Body of pancreas (tissue), 4 donors: ENCODE measurements at regions not wholly inside any gene's neighbourhood (a gene's known extent, or its start where the extent isn't known, plus 50 kb on each side); places are given as distances from the start of the nearest gene placed in this dataset.

Experiments used
- ATAC-seq: fragments of 150-250 bp; one replicate; pipeline ENCODE4 v1.9.1; 2016
- DNase-seq, 4 donors: peaks; one replicate each; pipeline ENCODE4 v3.0.0-alpha.2; 2019
- H3K27ac ChIP-seq, 4 donors: fragments of 200-600 bp; sonication (generic); 1 replicate in 3 of 4; 2 replicates in 1 of 4; pipeline versions ENCODE4 v1.5.1 to v1.6.1; 2016 to 2019; ENCODE audit warnings: mild to moderate bottlenecking in 1 of 4, mixed read lengths in 1 of 4, moderate library complexity in 1 of 4
- H3K27me3 ChIP-seq, 2 donors: fragments of 200-600 bp; sonication (generic); one replicate each; pipeline ENCODE4 v1.6.0; 2016; ENCODE audit warnings: mild to moderate bottlenecking in 1 of 2
- H3K36me3 ChIP-seq, 2 donors: fragments of 200-600 bp; sonication (generic); replicated peaks in 1 of 2; 2 replicates each; pipeline ENCODE4 v1.5.1; 2016; ENCODE audit warnings: low read depth in 2 of 2; ENCODE audit not compliant: insufficient read depth in 1 of 2
- H3K4me1 ChIP-seq: fragments of 200-600 bp; sonication (generic); one replicate; pipeline ENCODE4 v1.6.0; 2016
- H3K4me3 ChIP-seq, 2 donors: fragments of 200-600 bp; sonication (generic); 1 replicate in 1 of 2; 2 replicates in 1 of 2; pipeline ENCODE4 v1.5.1; 2016 to 2019
- H3K9me3 ChIP-seq, 3 donors: fragments of 200-600 bp; sonication (generic); 1 replicate in 2 of 3; 2 replicates in 1 of 3; pipeline ENCODE4 v1.5.1; 2016
- POLR2A ChIP-seq, 3 donors: fragments of 450-650 bp; IDR thresholded peaks; one replicate each; pipeline ENCODE4 v1.6.1; 2016; ENCODE audit warnings: antibody characterized with exemption in 3 of 3, mild to moderate bottlenecking in 2 of 3
- WGBS, 2 donors: methylation state at CpG; one replicate each; pipeline ENCODE4 v1.1.5; 2017; 5-methylcytosine and 5-hydroxymethylcytosine counted together
- intact Hi-C: fragments of 100-400 bp; cut with DNase I; formaldehyde crosslinking; loops from one replicate; pipeline ENCODE4 v1.15.1; 2023
- TF ChIP-seq, protein P1 (sequence below), 7 experiments: fragments of 450-650 bp in 4 of 7; fragments of 200-600 bp in 3 of 7; sonication (generic) in 3 of 7; IDR thresholded peaks; one replicate each; pipeline ENCODE4 v1.5.1; 2016 to 2019; ENCODE audit warnings: antibody characterized with exemption in 7 of 7

DNA sequence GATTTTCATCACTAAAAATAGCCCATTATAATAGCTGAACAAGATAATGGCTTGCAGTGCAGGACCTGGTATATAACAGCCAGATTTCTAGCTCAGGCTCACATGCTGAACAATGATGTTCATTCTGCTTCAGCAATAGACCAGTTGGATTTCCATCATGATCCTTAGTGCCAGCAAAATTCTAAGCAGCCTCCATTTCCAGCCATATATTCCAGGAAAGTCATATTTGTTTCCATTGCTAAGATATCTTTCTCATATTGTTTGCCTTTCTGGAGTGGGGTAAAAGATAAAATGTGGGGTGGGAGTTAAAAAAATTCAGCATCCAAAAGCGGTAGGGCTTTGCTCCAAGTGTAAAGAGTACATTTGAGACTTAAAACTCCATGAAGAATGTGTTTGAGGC, 2344.1 kb downstream of the PCDH7 start:
- TF ChIP-seq, protein P1, sequence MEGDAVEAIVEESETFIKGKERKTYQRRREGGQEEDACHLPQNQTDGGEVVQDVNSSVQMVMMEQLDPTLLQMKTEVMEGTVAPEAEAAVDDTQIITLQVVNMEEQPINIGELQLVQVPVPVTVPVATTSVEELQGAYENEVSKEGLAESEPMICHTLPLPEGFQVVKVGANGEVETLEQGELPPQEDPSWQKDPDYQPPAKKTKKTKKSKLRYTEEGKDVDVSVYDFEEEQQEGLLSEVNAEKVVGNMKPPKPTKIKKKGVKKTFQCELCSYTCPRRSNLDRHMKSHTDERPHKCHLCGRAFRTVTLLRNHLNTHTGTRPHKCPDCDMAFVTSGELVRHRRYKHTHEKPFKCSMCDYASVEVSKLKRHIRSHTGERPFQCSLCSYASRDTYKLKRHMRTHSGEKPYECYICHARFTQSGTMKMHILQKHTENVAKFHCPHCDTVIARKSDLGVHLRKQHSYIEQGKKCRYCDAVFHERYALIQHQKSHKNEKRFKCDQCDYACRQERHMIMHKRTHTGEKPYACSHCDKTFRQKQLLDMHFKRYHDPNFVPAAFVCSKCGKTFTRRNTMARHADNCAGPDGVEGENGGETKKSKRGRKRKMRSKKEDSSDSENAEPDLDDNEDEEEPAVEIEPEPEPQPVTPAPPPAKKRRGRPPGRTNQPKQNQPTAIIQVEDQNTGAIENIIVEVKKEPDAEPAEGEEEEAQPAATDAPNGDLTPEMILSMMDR (IDR thresholded peaks at IDR 0.05): no peak
- no peak for ATAC-seq
- WGBS, 2 donors: 50 to 51% methylated on average over 1 of the region's 1 CpG

DNA sequence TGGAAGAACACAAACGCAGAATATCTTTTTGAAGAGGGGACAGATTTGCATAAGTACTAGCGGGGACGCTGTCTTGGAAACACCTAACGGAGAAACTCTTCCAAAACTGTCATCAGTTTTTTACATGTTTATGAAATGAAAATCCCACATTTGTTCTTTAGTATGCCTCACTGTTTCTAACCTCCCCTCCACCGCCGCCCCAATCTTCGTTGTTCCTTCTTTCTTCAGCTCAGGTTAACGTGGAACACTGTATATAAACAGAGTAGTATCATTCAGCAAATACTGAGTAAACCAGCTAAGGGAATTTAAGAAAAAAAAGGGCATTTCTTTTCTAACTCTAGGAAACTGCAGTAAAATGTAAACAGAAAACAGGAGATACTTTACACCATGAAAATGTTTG, 2345.6 kb downstream of the PCDH7 start:
- Histone ChIP-seq H3K27me3 (no peaks in the 10 kb centered on the region), H3K36me3 (no peaks in the 10 kb centered on the region), H3K4me3 (no peak overlapping the region), H3K4me1 (no peaks in the 10 kb centered on the region), H3K9me3 (no peaks in the 10 kb centered on the region), H3K27ac (no peak overlapping the region)
- 64 to 74% methylated on average over 8 of the region's 8 CpGs for WGBS, 2 donors
- intact Hi-C loops: no loop called here
- DNase-seq: no peak
- TF ChIP-seq, protein P1 (IDR thresholded peaks at IDR 0.05): no peak
- TF ChIP-seq POLR2A (IDR thresholded peaks at IDR 0.05): no peak
- no peak for ATAC-seq

More for the DNA sequence above, 2344.1 kb downstream of the PCDH7 start:
- Histone ChIP-seq H3K27ac (no peak overlapping the region), H3K4me3 (no peak overlapping the region), H3K36me3 (no peaks in the 10 kb centered on the region), H3K4me1 (no peaks in the 10 kb centered on the region), H3K27me3 (no peaks in the 10 kb centered on the region), H3K9me3 (no peaks in the 10 kb centered on the region)
- intact Hi-C loops: no loop called here
- no peak for DNase-seq

DNA sequence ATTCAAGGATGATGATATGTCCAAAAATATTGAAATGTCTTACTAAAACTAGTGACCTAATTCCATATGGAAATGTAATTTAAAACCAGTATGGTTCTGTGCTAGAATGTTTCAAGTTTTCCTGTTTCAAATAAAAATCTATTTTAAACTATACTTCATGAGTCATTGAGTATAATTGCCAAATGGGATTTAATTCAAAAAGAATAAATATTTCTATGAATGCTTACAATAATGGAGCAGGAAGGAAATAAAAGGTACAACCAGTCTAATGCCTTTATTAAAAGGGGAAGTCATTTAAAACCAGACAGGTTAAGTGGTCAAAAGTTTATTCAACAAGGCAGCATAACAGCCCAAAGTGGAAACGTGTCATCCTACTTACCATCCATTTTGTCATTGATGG, 2347.1 kb downstream of the PCDH7 start:
- H3K4me1 ChIP-seq: no peaks in the 10 kb centered on the region
- ATAC-seq: no peak
- TF ChIP-seq, protein P1 (IDR thresholded peaks at IDR 0.05): no peak
- no peak for TF ChIP-seq POLR2A (IDR thresholded peaks at IDR 0.05)
- no peaks in the 10 kb centered on the region for H3K36me3 ChIP-seq
- DNase-seq: no peak
- WGBS, 2 donors: 42 to 59% methylated on average over 1 of the region's 1 CpG
- intact Hi-C loops: no loop called here
- no peaks in the 10 kb centered on the region for H3K9me3 ChIP-seq
- no peaks in the 10 kb centered on the region for H3K27me3 ChIP-seq
- H3K27ac ChIP-seq: no peak overlapping the region
- no peak overlapping the region for H3K4me3 ChIP-seq

DNA sequence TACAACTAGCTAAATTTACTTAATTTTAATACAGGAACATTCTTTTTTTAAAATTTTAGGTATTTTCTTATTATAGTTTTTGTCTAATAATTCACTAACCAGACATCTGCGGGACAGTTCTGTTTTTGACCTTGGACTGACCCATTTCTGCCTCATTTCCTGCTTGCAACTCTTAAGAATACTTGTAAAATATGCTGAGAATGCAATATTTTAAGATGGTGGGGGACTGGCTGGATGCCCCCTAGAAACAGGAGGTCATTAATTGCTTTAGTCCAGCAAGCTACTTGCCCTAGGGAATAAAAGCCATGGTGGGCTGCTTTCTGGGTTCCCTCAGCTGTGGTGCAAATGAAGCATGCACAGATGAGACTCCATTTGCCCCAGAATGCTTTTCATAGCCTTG, 2348.4 kb downstream of the PCDH7 start:
- intact Hi-C loops: no loop called here
- no peaks in the 10 kb centered on the region for H3K9me3 ChIP-seq
- H3K27me3 ChIP-seq: no peaks in the 10 kb centered on the region
- DNase-seq: no peak
- no peak overlapping the region for H3K27ac ChIP-seq
- WGBS, 2 donors: 50 to 59% methylated on average over 1 of the region's 1 CpG
- TF ChIP-seq, protein P1 (IDR thresholded peaks at IDR 0.05): no peak
- no peak for TF ChIP-seq POLR2A (IDR thresholded peaks at IDR 0.05)
- H3K36me3 ChIP-seq: no peaks in the 10 kb centered on the region
- no peak overlapping the region for H3K4me3 ChIP-seq
- H3K4me1 ChIP-seq: no peaks in the 10 kb centered on the region
- no peak for ATAC-seq

DNA sequence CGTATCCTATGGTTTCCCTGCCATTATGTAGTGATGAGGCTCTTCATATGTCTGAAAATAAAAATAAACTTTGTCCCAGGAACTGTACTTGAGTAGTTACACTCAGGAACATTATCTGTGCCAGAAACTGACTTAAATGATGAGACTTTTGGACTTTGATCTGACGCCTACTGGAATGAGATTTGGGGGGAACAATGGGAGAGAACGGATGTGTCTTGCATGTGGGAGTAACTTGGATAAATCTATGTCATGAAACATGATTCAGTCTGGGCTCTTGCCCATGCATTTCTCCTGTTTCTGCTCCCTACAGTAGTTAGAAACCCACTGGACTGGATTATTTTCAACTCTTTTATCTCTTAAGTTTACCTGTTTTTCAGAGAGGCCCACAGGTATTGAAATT, 2351.4 kb downstream of the PCDH7 start:
- Histone ChIP-seq H3K36me3 (no peaks in the 10 kb centered on the region), H3K27me3 (no peaks in the 10 kb centered on the region), H3K27ac (no peak overlapping the region), H3K4me3 (no peak overlapping the region), H3K9me3 (no peaks in the 10 kb centered on the region), H3K4me1 (no peaks in the 10 kb centered on the region)
- DNase-seq: no peak
- ATAC-seq: no peak
- 34 to 44% methylated on average over 3 of the region's 3 CpGs for WGBS, 2 donors
- intact Hi-C loops: no loop called here
- TF ChIP-seq, protein P1 (IDR thresholded peaks at IDR 0.05): no peak
- no peak for TF ChIP-seq POLR2A (IDR thresholded peaks at IDR 0.05)
